ENCODE measurements at regions not wholly inside any gene's neighbourhood (a gene's known extent, or its start where the extent isn't known, plus 50 kb on each side); places are given as distances from the start of the nearest gene placed in this dataset.

GRCh38 chr3:191641789-191642188 is 180.8 kb downstream of the PYDC2 start:
- TF ChIP-seq CTCF (IDR thresholded peaks at IDR 0.05) (no peak), EP300 (IDR thresholded peaks at IDR 0.05; ENCODE audit: low read depth) (no peak), POLR2A (IDR thresholded peaks at IDR 0.05) (no peak), POLR2AphosphoS5 (IDR thresholded peaks at IDR 0.05) (no peak)

Data from transverse colon (tissue), 4 donors.